ENCODE measurements at regions not wholly inside any gene's neighbourhood (a gene's known extent, or its start where the extent isn't known, plus 50 kb on each side); places are given as distances from the start of the nearest gene placed in this dataset.

- DNase-seq (ENCODE audit: low spot score) = no peak
Observed at GRCh38 chr18:61256291-61256690, 76.9 kb upstream of the CDH20 start.

GRCh38 chr18:61261870-61262269 is 71.4 kb upstream of the CDH20 start:
- DNase-seq (ENCODE audit: low spot score) = no peak

GRCh38 chr18:61272793-61273192 is 60.4 kb upstream of the CDH20 start:
- no peak for DNase-seq (ENCODE audit: low spot score)

GRCh38 chr18:61273533-61273932 is 59.7 kb upstream of the CDH20 start:
- DNase-seq (ENCODE audit: low spot score) = no peak

- DNase-seq (ENCODE audit: low spot score) = no peak
Observed at GRCh38 chr18:61274416-61274960, 58.7 kb upstream of the CDH20 start.

GRCh38 chr18:61277808-61278207 is 55.4 kb upstream of the CDH20 start:
- DNase-seq (ENCODE audit: low spot score) = no peak

- no peak for DNase-seq (ENCODE audit: low spot score)
Observed at GRCh38 chr18:61281431-61281830, 51.8 kb upstream of the CDH20 start.

GRCh38 chr18:61282926-61283325 is 50.3 kb upstream of the CDH20 start:
- DNase-seq (ENCODE audit: low spot score) = no peak

All from kidney capillary endothelial cell (primary cell).